NCI-H2107 (cell line): ENCODE measurements at regions not wholly inside any gene's neighbourhood (a gene's known extent, or its start where the extent isn't known, plus 50 kb on each side); places are given as distances from the start of the nearest gene placed in this dataset.

Experiments used
- DNase-seq: peaks from one replicate; lab custom pipeline; 2025; lab: John Stamatoyannopoulos, UW

- no peak for DNase-seq
Measured at GRCh38 chr9:82637368-82637767, 425.6 kb downstream of the RASEF start.

- no peak for DNase-seq
Measured at GRCh38 chr9:82645600-82645999, 417.3 kb downstream of the RASEF start.

- DNase-seq = no peak
Measured at GRCh38 chr9:82650368-82650767, 412.6 kb downstream of the RASEF start.

GRCh38 chr9:82651474-82651873 is 411.5 kb downstream of the RASEF start:
- no peak for DNase-seq

- no peak for DNase-seq
Measured at GRCh38 chr9:82665324-82665723, 397.6 kb downstream of the RASEF start.

GRCh38 chr9:82668689-82669199 is 394.2 kb downstream of the RASEF start:
- DNase-seq = no peak

- no peak for DNase-seq
Measured at GRCh38 chr9:82670000-82670399, 392.9 kb downstream of the RASEF start.

- DNase-seq = no peak
Measured at GRCh38 chr9:82670726-82671125, 392.2 kb downstream of the RASEF start.

GRCh38 chr9:82673201-82673600 is 389.7 kb downstream of the RASEF start:
- no peak for DNase-seq

- DNase-seq = no peak
Measured at GRCh38 chr9:82673919-82674318, 389.0 kb downstream of the RASEF start.

GRCh38 chr9:82675102-82675501 is 387.8 kb downstream of the RASEF start:
- no peak for DNase-seq

GRCh38 chr9:82675605-82676004 is 387.3 kb downstream of the RASEF start:
- no peak for DNase-seq

GRCh38 chr9:82677086-82677485 is 385.9 kb downstream of the RASEF start:
- no peak for DNase-seq

GRCh38 chr9:82679472-82679871 is 383.5 kb downstream of the RASEF start:
- no peak for DNase-seq

- no peak for DNase-seq
Measured at GRCh38 chr9:82680179-82680935, 382.6 kb downstream of the RASEF start.

GRCh38 chr9:82681809-82682208 is 381.1 kb downstream of the RASEF start:
- no peak for DNase-seq

- DNase-seq = no peak
Measured at GRCh38 chr9:82682431-82682830, 380.5 kb downstream of the RASEF start.

GRCh38 chr9:82695704-82696103 is 367.2 kb downstream of the RASEF start:
- DNase-seq = no peak

- no peak for DNase-seq
Measured at GRCh38 chr9:82706786-82707185, 356.2 kb downstream of the RASEF start.

- DNase-seq = no peak
Measured at GRCh38 chr9:82716821-82717220, 346.1 kb downstream of the RASEF start.

GRCh38 chr9:82720515-82720914 is 342.4 kb downstream of the RASEF start:
- DNase-seq = no peak

GRCh38 chr9:82721593-82721992 is 341.3 kb downstream of the RASEF start:
- DNase-seq = no peak

- DNase-seq = no peak
Measured at GRCh38 chr9:82722051-82722450, 340.9 kb downstream of the RASEF start.

GRCh38 chr9:82722561-82722960 is 340.4 kb downstream of the RASEF start:
- no peak for DNase-seq
